HG02938 (cell line): ENCODE measurements at regions not wholly inside any gene's neighbourhood (a gene's known extent, or its start where the extent isn't known, plus 50 kb on each side); places are given as distances from the start of the nearest gene placed in this dataset.
"Not testable (repeated sequence)": the region's sequence is repeated elsewhere in the genome, so short reads cannot be mapped to it uniquely, and the experiment has no call there.

Experiments
- ATAC-seq: cut with Tn5 transposase; IDR thresholded peaks from one replicate; pipeline ENCODE4 v1.9.1; 2021; ENCODE audit warnings: mild to moderate bottlenecking, moderate library complexity; ENCODE audit not compliant: unreplicated experiment

DNA sequence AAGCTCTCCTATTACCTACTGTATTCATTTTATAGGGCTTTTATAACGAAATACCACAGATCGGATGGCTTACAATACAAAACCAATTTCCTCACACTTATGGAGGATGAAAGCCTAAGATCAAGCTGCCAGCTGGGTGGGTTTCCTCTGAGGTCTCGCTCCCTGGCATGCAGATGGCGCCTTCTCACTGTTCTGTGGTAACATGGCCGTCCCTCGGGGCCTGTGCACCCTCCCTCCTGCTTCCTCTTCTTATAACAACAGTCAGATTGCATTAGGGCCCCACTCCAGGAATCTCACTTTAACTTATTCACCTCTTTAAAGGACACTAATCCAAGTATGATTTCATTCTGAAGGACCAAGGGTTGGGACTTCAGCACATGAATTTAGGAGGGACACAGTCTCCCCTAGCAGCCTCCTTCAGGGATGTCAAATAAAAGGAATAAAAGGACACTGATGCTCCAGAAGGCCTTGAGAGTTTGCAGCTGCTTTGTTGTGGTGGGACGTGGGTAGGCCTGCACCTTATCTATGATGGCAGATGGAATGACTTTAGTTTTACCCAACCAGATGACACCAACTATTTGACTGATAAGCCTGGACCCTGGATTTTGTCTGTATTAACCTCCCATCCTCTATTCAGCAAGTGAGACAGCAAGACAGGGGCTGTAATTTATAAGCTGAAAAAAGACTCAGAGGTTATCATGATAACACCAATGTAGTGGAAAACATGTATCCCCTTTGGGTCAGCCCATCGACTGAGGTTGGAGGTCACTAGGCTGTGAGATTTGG is 455.3 kb downstream of the TMEM121 start:
- ATAC-seq = not testable (repeated sequence)

DNA sequence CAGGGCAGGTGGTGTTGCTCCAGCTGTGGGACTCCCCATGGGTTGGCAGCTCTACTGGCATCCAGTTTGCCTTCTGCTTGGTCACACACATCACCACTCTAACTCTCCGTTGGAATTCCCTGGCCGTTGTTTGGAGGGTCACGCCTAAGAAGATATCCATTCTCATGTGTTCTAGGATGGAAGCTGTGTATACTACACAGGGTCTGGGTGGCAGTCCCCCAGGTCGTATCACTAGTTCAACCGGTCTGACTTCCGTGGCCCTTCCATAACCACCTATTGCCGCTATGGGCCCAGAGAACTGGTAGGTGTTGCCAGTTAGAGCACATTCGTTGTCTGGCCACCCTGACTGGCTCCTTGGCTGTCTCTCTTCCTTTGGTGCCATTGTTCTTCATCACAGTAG is 456.3 kb downstream of the TMEM121 start:
- no peak for ATAC-seq

DNA sequence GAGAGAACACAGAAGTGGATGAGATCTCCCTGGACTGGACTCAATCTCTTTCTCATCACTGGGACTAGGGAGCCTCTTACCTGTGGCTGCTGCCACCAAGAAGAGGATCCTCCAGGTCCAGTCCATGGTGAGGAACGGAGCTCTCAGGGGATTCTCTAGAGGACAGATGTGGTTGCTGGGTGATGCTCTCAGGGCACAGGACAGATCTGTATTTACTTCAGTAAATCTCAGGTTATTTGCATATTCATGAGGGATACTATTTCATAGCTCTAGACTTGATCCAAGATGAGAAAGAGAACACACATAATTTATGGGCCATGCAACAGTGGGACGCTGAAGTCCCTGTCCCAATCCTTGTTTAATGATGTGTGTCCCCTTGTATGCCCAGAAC is 460.5 kb downstream of the TMEM121 start:
- no peak for ATAC-seq

DNA sequence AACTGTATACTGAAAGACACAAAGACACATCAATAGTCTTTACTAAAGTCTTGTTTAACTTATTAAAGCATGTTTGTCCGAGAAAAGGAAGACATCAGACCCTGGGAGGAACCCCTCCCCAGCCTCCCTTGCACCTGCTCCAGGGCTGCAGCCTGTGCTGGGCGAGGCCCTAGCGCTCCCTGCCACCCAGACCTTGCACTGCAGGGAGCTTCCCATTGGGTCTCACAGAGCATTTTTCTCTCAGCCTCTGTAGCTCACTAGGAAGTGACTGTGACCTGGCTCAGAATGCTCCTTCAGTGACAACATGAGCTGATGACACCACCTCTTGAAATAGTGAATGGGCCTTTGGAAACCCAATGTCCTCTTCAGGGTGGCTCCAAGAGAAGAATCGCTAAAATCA is 461.2 kb downstream of the TMEM121 start:
- no peak for ATAC-seq

DNA sequence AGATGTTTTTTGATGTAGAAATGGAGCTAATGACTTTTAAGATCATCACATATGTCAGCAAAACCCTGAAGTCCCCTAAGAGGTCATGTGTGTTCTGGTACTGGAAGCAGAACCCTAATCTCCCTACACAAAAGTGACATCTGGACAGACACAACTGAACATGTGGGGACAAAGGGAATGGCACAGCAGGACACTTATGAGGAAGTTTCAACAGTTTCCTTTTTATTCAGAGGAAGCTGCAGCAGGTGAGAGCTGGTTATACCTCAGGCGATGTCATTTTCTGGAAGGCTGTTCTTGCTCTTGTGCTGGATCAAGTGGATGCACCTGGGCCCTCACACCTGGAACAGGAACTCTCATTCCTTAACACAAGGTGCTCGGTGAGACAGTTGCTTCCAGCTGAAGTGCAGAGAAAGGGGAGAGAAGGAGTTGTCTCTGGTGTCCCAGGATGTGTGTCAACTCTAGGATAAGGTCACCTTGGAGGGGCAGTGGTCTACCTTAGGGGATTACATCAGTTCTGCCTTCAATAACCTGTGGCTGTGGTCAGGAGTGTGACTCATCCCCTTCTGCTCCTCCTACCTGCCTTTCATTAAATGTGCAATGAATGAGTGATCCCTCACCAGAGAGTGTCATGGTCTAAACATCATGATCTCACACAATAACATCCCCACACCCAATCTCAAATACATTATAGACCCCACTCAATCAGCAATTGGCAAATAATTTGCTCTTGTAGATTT is 463.4 kb downstream of the TMEM121 start:
- no peak for ATAC-seq

DNA sequence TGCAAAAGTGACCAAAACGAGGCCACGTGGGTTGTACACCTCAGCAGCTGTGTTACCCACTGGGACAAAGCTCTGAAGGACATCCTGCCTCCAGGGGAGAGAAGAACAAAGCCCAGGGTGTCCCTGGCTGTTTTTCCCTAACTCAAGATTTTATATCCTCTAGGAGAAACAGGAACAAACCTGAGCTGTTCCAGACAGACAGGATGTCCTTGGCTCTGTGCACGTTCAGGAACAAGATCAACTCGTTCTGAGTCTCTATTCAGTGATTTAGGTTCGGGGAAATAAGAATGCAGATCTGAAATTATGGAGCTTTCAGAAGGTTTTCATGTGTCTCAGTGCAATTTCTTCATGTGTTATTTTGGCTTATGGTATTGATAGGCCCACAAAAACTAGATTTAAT is 465.3 kb downstream of the TMEM121 start:
- ATAC-seq = not testable (repeated sequence)

DNA sequence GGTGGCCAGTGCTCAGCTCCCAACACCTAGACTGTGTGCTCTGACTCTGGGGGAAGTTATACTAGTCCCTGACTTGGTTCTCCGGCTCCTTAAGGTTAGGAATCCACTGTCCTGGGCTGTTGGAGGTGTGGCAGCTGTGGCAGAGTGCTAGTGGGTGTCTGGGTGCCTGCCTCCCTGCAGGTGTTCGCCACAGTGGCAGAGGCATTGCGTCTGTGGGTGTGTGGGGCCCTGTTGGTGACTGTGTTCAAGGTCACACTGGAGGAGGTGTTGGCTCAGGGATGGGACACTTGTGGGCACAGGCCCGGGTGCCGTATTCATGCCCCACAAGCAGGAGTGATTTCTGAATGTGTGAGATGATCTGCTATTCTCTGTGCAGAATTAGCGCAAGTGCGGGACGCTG is 467.4 kb downstream of the TMEM121 start:
- no peak for ATAC-seq

DNA sequence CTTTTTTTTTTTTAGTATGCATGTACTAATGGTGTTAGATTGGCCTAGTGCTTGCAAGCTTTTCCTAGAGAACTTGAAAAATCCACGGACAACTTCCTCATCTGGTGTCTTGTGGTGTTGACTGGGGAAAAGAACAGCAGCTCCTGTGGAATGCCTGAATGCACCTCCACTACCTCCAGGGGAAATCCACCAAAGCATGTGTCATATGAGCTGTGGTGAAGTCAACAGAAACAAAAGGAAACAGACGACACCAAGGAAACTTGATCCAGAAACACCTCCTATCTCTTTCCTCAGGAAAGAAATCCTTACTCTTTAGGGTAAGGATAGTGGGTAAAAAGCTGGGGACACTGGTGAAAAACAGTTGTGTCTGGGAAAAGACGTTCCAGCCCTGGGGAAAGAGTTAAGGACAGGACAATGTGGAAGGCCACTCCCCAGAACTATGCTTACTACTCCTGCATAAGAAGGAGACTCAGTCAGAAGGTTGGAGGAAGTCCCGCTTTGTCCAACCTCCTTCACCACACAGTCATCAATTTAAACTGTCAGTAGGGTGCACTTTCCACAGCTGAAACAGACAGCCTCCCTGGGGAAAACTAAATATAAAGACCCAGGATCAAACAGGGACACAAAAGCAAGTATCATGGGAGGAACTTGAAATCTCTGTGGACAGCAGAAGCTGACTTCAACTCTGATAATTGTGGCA is 468.8 kb downstream of the TMEM121 start:
- not testable (repeated sequence) for ATAC-seq

DNA sequence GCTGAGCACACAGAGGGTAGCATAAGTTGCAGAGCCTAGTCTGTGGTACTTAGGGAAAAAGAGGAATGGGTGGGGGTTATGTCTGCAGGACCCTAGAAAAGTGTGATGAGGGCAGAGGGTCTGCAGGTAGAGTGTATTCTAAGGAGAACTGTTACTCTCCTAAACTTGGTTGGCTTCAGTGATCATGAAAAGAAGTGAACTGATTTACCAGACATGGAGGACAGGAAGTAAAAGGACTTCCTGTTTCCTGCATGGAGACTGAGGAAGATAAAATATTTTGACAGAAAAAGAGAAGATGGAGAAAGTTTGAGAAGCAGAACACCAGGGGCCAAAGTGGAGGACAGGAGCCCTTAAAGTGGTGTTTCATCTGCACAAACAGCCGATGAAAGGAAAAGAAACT is 472.2 kb downstream of the TMEM121 start:
- ATAC-seq = not testable (repeated sequence)

DNA sequence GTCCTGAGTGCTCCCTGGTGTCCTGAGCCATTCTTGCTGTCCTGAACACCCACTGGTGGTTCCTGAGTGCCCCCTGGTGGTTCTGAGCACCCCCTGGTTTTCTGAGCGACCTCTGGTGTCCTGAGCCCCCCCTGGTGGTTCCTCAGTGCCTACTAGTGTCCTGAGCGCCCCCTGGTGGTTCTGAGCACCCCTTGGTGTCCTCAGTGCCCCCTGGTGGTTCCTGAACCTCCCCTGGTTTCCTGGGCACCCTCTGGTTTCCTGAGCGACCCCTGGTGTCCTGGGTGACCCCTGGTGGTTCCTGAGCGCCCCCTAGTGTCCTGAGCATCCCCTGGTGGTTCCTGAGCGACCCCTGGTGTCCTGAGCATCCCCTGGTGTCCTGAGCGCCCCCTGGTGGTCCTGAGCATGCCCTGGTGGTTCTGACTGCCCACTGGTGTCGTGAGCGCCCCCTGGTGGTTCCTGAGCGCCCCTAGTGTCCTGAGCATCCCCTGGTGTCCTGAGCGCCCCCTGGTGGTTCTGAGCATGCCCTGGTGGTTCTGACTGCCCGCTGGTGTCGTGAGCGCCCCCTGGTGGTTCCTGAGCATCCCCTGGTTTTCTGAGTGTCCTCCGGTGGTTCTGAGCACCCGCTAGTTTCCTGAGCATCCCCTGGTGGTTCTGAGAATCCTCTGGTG is 473.1 kb downstream of the TMEM121 start:
- ATAC-seq = no peak

DNA sequence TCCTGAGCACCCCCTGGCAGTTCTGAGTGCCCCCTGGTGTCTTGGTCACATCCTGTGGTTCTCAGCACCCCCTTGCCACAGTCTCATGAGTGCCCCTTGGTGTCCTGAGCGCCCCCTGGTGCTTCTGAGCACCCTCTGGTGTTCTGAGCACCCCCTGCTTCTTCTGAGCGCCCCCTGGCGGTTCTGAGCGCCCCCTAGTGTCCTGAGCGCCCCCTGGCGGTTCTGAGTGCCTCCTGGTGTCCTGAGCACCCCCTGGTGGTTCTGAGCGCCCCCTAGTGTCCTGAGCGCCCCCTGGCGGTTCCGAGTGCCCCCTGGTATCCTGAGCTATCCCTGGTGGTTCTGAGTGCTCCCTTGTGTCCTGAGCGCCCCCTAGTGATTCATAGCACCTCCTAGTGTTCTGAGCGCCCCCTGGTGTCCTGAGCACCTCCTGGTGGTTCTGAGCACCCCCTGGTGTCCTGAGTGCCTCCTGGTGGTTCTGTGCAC is 473.7 kb downstream of the TMEM121 start:
- not testable (repeated sequence) for ATAC-seq

DNA sequence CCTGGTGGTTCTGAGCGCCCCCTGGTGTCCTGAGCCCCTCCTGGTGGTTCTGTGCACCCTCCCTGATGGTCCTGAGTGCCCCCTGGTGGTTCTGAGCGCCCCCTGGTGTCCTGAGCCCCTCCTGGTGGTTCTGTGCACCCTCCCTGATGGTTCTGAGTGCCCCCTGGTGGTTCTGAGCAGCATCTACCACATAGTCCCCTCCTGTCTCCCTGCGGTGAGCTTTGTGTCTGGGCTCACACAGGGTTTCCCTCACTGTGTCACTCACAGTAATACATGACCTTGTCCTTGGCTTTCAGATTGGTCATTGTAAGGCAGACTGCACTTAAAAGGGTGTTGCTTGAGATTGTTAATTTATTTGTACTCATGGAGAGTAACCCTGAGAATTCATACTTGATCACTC is 474.9 kb downstream of the TMEM121 start:
- ATAC-seq = not testable (repeated sequence)

DNA sequence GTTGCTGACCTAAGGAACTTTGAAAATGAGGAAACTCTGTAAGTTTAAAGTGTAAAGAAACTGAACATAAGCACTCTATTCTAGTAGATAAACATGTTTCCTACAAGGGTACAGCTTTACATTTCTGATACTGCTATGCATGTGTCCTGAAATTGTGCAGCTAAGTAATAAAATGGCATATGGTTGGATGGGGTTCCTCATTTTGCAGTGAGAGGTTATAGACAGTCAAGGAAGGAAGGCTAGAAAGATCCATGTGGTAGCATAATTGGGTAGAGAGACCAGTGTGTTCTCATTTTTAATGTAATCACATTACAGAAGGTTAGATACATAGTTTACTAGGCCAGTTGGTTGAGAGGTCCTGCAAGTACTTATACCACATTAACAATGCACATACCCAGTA is 477.0 kb downstream of the TMEM121 start:
- no peak for ATAC-seq

DNA sequence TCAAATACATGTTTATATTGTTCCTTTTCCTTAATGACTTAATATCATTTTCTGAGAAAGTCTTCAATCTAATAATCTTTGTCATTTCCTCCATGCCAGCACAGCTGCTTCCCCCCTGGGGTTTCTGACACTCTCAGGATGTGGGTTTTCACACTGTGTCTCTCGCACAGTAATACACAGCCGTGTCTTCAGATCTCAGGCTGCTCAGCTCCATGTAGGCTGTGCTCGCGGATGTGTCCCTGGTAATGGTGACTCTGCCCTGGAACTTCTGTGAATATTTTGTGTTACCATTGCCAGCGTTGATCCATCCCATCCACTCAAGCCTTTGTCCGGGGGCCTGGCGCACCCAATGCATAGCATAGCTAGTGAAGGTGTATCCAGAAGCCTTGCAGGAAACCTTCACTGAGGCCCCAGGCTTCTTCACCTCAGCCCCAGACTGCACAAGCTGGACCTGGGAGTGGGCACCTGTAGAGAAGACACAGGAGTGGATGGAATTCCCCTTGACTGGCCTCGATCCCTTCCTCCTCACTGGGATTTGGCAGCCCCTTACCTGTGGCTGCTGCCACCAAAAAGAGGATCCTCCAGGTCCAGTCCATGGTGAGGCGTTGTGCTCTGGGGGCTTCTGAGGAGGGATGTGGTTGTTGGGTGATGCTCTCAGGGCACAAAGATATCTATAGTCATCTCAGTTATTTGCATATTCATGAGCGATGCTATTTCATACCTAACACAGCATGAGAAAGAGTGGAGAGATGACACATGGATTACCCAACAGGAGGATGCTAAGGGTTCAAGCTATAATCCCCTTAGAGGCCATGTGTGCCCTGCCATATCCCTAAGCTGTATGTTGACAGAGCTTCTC is 478.8 kb downstream of the TMEM121 start:
- ATAC-seq = not testable (repeated sequence)

DNA sequence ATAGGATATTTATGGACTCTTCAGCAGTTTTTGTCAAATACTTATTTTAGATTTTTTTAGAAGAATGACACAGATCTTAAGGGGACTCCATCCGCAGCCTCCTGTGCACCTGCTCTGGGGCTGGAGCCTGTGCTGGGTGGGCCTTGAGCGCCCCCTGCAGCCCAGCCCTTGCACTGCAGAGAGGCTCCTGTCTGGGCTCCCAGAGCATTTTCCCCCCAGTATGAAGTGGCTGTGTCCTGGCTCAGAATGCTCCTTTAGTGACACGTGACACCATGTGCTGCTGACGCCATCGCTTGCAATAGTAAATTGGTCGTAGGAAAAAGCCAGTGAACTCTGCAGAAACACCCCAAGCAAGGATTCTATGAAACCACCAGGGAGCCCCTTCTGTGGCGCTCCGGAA is 479.7 kb downstream of the TMEM121 start:
- ATAC-seq = not testable (repeated sequence)

DNA sequence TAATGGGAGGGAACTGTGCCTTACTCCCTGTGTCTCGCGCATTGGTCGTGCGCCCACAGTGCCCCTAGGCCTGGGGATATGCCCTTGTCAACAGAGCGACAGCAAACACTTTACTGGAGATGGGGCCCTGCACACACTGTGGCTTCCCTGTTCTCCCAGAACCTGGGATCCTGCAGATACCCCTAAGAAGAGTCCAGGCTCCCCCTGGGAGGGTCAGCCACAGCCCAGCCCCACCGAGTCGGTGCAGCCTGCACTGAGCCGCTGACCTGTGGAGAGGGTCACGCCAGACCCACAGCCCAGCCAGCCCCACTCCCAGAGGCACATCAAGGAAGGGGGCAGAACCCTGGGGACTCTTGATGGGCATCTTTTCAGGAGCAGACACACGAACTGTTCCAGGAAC is 480.3 kb downstream of the TMEM121 start:
- ATAC-seq = not testable (repeated sequence)

DNA sequence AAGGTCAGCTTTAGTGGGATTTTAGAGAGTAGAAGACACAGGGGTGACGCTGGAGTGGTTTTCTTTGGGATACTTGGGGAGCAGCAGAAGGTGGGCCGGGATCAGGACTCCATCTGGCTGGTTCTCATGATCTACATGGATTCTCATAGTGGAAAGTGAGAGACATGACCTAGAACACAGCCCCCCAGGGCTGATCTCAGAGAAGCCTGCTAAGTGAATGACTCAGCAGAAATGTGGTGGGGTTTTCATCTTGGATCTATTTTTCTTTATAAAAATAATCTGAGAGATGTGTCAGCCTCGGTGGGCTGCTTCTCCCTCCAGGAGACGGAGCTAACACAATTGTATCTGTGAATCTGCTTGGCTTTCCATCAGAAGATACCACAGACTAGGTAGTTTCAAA is 484.4 kb downstream of the TMEM121 start:
- ATAC-seq = no peak

DNA sequence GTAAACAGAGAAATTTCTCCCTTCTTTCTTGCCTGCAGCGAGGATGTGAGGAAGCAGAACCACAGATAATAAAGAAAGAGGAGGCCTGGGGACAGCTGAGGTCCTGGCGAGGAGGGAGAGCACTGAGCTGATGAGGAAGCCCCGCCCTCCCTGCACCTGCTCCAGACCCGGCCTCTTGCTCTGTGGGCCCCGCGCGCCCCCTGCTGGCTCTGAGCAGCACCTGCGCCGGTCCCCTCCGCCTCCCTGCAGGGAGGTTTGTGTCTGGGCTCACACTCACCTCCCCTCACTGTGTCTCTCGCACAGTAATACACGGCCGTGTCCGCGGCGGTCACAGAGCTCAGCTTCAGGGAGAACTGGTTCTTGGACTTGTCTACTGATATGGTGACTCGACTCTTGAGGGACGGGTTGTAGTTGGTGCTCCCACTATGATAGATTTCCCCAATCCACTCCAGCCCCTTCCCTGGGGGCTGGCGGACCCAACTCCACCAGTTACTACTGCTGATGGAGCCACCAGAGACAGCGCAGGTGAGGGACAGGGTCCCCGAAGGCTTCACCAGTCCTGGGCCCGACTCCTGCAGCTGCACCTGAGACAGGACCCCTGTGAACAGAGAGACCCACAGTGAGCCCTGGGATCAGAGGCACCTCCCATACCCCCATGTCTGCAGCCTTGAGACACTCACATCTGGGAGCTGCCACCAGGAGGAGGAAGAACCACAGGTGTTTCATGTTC is 485.4 kb downstream of the TMEM121 start:
- ATAC-seq = not testable (repeated sequence)

DNA sequence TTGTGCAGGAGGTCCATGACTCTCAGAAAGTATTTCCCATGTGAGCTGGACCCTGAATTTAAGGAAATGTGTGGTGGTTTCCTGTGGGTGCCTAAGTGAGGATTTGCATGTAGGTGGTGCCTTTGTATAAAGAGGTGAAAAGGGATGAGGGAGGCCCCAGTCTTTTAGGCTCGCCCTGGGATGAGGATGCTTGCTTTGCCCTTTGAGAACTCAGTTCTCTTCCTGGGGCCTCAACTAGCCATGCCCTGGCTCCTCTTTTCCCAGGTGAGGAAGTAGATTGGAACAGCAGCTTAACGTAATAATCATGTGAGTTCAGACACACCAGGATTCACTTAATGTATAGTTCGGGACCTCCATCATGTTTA is 486.0 kb downstream of the TMEM121 start:
- ATAC-seq = not testable (repeated sequence)
